CD4-positive, alpha-beta memory T cell (primary cell): ENCODE measurements at regions not wholly inside any gene's neighbourhood (a gene's known extent, or its start where the extent isn't known, plus 50 kb on each side); places are given as distances from the start of the nearest gene placed in this dataset.

Source experiments
- CTCF ChIA-PET: fragments of 350-600 bp; sonication (Branson Sonifier 250); formaldehyde crosslinking; loops from one replicate; lab custom pipeline; 2021; ENCODE audit warnings: inconsistent platforms; ENCODE audit not compliant: partially characterized antibody; lab: Charles Lee
- POLR2A ChIA-PET: fragments of 350-600 bp; sonication (Branson Sonifier 250); formaldehyde crosslinking; loops from one replicate; lab custom pipeline; 2021; ENCODE audit not compliant: partially characterized antibody; lab: Charles Lee
- DNase-seq, 5 donors: peaks; one replicate each; pipeline versions ENCODE4 v3.0.0 to v3.0.0-alpha.2; 2020 to 2022; ENCODE audit warnings: mixed read lengths in 1 of 5
- H3K27ac ChIP-seq: one replicate; pipeline ENCODE4 v1.7.0; 2013; ENCODE audit warnings: low read depth, low read length
- H3K27me3 ChIP-seq: 2 replicates; pipeline ENCODE4 v1.7.0; 2013; ENCODE audit warnings: mild to moderate bottlenecking, low read length, moderate library complexity; ENCODE audit not compliant: insufficient read depth
- H3K36me3 ChIP-seq: 2 replicates; pipeline ENCODE4 v1.7.0; 2013; ENCODE audit warnings: mild to moderate bottlenecking, low read length, moderate library complexity; ENCODE audit not compliant: insufficient read depth
- H3K4me1 ChIP-seq: 2 replicates; pipeline ENCODE4 v1.7.0; 2013; ENCODE audit warnings: mild to moderate bottlenecking, low read length, moderate library complexity; ENCODE audit not compliant: insufficient read depth
- H3K4me3 ChIP-seq, 2 donors: one replicate each; pipeline ENCODE4 v1.7.0; 2013; ENCODE audit warnings: low read length in 2 of 2, mild to moderate bottlenecking in 1 of 2
- H3K9me3 ChIP-seq, 2 donors: one replicate each; pipeline ENCODE4 v1.7.0; 2013; ENCODE audit warnings: low read length in 2 of 2, control low read depth in 1 of 2; ENCODE audit not compliant: control insufficient read depth in 1 of 2
- H3K27ac Mint-ChIP-seq, 7 donors: one replicate each; pipeline ENCODE4 v1.8.0; 2020 to 2021; ENCODE audit warnings: mixed read lengths in 7 of 7, mild to moderate bottlenecking in 6 of 7, inconsistent platforms in 3 of 7, moderate library complexity in 3 of 7
- H3K27me3 Mint-ChIP-seq, 2 donors: one replicate each; pipeline ENCODE4 v1.8.0; 2020 to 2021; ENCODE audit warnings: mixed read lengths in 2 of 2
- H3K36me3 Mint-ChIP-seq, 2 donors: one replicate each; pipeline ENCODE4 v1.8.0; 2020 to 2021; ENCODE audit warnings: mixed read lengths in 2 of 2, inconsistent platforms in 1 of 2, mild to moderate bottlenecking in 1 of 2
- H3K4me1 Mint-ChIP-seq, 4 donors: one replicate each; pipeline ENCODE4 v1.8.0; 2020 to 2021; ENCODE audit warnings: mixed read lengths in 4 of 4, mild to moderate bottlenecking in 1 of 4
- H3K4me3 Mint-ChIP-seq, 8 donors: one replicate each; pipeline ENCODE4 v1.8.0; 2020 to 2021; ENCODE audit warnings: mixed read lengths in 8 of 8, mild to moderate bottlenecking in 7 of 8, moderate library complexity in 6 of 8, inconsistent platforms in 3 of 8
- H3K9me3 Mint-ChIP-seq, 8 donors: one replicate each; pipeline ENCODE4 v1.8.0; 2020 to 2021; ENCODE audit warnings: mixed read lengths in 8 of 8, mild to moderate bottlenecking in 5 of 8, inconsistent platforms in 3 of 8, moderate library complexity in 1 of 8
- intact Hi-C: fragments of 100-400 bp; cut with micrococcal nuclease; formaldehyde crosslinking; loops from one replicate; pipeline ENCODE4 v1.15.1; 2023

GRCh38 chr6:40724886-40725285 lies 137.7 kb upstream of the LRFN2 start:
- no peak overlapping the region for H3K4me3 ChIP-seq
- no peaks in the 10 kb centered on the region for H3K4me1 ChIP-seq
- no peak for DNase-seq
- ChIA-PET POLR2A (no interaction called here), CTCF (no interaction called here)
- no peak overlapping the region for H3K27ac Mint-ChIP-seq
- no peak overlapping the region for H3K27ac ChIP-seq
- H3K27me3 Mint-ChIP-seq = peaks cover 0 to 2% of the 10 kb centered on the region in 2 donors
- no peak overlapping the region for H3K4me3 Mint-ChIP-seq
- peaks cover 0 to 1% (median 0%) of the 10 kb centered on the region in 8 donors for H3K9me3 Mint-ChIP-seq
- H3K36me3 Mint-ChIP-seq = no peaks in the 10 kb centered on the region
- intact Hi-C loops = no loop called here
- no peaks in the 10 kb centered on the region for H3K27me3 ChIP-seq
- H3K9me3 ChIP-seq = no peaks in the 10 kb centered on the region
- H3K4me1 Mint-ChIP-seq = peaks cover 0 to 2% (median under 1%) of the 10 kb centered on the region in 4 donors
- H3K36me3 ChIP-seq = no peaks in the 10 kb centered on the region

GRCh38 chr6:40723967-40724366 lies 136.8 kb upstream of the LRFN2 start:
- Mint-ChIP-seq H3K36me3 (no peaks in the 10 kb centered on the region), H3K4me1 (peaks cover 5 to 9% (median 7%) of the 10 kb centered on the region in 4 donors), H3K27me3 (peaks cover 0 to 2% of the 10 kb centered on the region in 2 donors), H3K4me3 (no peak overlapping the region), H3K9me3 (peaks cover 0 to 1% (median 0%) of the 10 kb centered on the region in 8 donors), H3K27ac (no peak overlapping the region)
- Histone ChIP-seq H3K36me3 (no peaks in the 10 kb centered on the region), H3K27me3 (no peaks in the 10 kb centered on the region), H3K27ac (no peak overlapping the region), H3K4me1 (no peaks in the 10 kb centered on the region), H3K4me3 (no peak overlapping the region), H3K9me3 (no peaks in the 10 kb centered on the region)
- ChIA-PET CTCF (no interaction called here), POLR2A (no interaction called here)
- intact Hi-C loops = no loop called here
- DNase-seq = no peak

- Mint-ChIP-seq H3K27me3 (peaks cover 0 to 2% of the 10 kb centered on the region in 2 donors), H3K9me3 (peaks cover 0 to 1% (median 0%) of the 10 kb centered on the region in 8 donors), H3K27ac (no peak overlapping the region), H3K4me1 (peaks cover 5 to 12% (median 7%) of the 10 kb centered on the region in 4 donors), H3K36me3 (no peaks in the 10 kb centered on the region), H3K4me3 (no peak overlapping the region)
- Histone ChIP-seq H3K4me1 (no peaks in the 10 kb centered on the region), H3K27ac (no peak overlapping the region), H3K4me3 (no peak overlapping the region), H3K9me3 (no peaks in the 10 kb centered on the region), H3K27me3 (no peaks in the 10 kb centered on the region), H3K36me3 (no peaks in the 10 kb centered on the region)
- intact Hi-C loops = no loop called here
- CTCF ChIA-PET = no interaction called here
- POLR2A ChIA-PET = no interaction called here
- DNase-seq = no peak
Measured at GRCh38 chr6:40722553-40723258, 135.5 kb upstream of the LRFN2 start.

- Histone ChIP-seq H3K27me3 (no peaks in the 10 kb centered on the region), H3K27ac (no peak overlapping the region), H3K9me3 (no peaks in the 10 kb centered on the region), H3K4me1 (no peaks in the 10 kb centered on the region), H3K36me3 (no peaks in the 10 kb centered on the region), H3K4me3 (no peak overlapping the region)
- Mint-ChIP-seq H3K9me3 (peaks cover 0 to 1% (median 0%) of the 10 kb centered on the region in 8 donors), H3K4me1 (peaks cover 5 to 12% (median 7%) of the 10 kb centered on the region in 4 donors), H3K27ac (no peak overlapping the region), H3K36me3 (no peaks in the 10 kb centered on the region), H3K27me3 (peaks cover 0 to 2% of the 10 kb centered on the region in 2 donors), H3K4me3 (no peak overlapping the region)
- intact Hi-C loops = no loop called here
- no peak for DNase-seq
- POLR2A ChIA-PET = no interaction called here
- CTCF ChIA-PET = no interaction called here
Measured at GRCh38 chr6:40722091-40722490, 134.9 kb upstream of the LRFN2 start.

DNA sequence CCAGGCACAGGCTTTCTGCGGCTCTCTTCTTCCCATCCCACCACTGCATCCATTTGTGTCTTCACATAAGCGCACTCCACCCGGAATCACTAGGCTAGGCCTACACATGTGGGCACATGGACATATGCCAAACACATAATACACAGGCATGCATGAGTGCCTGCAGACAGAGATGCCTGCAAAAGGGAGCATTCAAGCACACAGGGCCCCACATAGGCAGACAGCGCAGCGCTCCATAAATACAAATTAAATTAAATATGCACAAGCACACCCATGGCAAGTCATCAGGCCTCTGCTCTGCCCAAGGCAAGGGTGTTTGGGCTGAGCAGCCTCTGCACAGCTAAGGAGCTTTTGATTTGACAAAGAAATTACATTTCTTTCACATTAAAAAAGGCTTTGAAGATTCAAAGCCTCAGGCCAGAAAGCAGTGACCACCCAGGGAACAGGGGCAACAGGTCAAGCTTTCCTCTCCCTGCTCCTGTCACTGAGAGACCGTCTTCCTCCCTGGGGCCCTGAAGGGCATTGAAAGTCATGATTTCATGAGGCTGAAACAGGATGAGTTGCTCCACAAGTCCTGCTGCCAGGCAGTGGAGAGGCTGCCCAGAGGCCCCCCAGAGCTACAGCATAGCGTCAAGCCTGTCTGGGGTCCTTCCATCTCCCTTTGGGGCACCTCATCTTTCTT lies 134.2 kb upstream of the LRFN2 start:
- intact Hi-C loops = no loop called here

GRCh38 chr6:40720375-40720748 lies 133.2 kb upstream of the LRFN2 start:
- peaks cover 0 to 2% of the 10 kb centered on the region in 2 donors for H3K27me3 Mint-ChIP-seq
- no peak for DNase-seq
- H3K27ac Mint-ChIP-seq = no peak overlapping the region
- no peak overlapping the region for H3K4me3 Mint-ChIP-seq
- H3K36me3 ChIP-seq = no peaks in the 10 kb centered on the region
- no peaks in the 10 kb centered on the region for H3K9me3 ChIP-seq
- no peaks in the 10 kb centered on the region for H3K36me3 Mint-ChIP-seq
- ChIA-PET POLR2A (no interaction called here), CTCF (no interaction called here)
- H3K4me3 ChIP-seq = no peak overlapping the region
- H3K4me1 Mint-ChIP-seq = peaks cover 5 to 12% (median 7%) of the 10 kb centered on the region in 4 donors
- intact Hi-C loops = no loop called here
- peaks cover 0 to 1% (median 0%) of the 10 kb centered on the region in 8 donors for H3K9me3 Mint-ChIP-seq
- H3K27me3 ChIP-seq = no peaks in the 10 kb centered on the region
- no peaks in the 10 kb centered on the region for H3K4me1 ChIP-seq
- no peak overlapping the region for H3K27ac ChIP-seq

More for the DNA sequence above, 134.2 kb upstream of the LRFN2 start:
- ChIA-PET POLR2A (no interaction called here), CTCF (no interaction called here)
- Histone ChIP-seq H3K27ac (no peak overlapping the region), H3K4me3 (no peak overlapping the region), H3K36me3 (no peaks in the 10 kb centered on the region), H3K4me1 (no peaks in the 10 kb centered on the region), H3K27me3 (no peaks in the 10 kb centered on the region), H3K9me3 (no peaks in the 10 kb centered on the region)
- H3K36me3 Mint-ChIP-seq = no peaks in the 10 kb centered on the region
- H3K27me3 Mint-ChIP-seq = peaks cover 0 to 2% of the 10 kb centered on the region in 2 donors
- DNase-seq = no peak
- H3K27ac Mint-ChIP-seq = peak overlapping the region in 1 of 7 donors; percentile 33
- no peak overlapping the region for H3K4me3 Mint-ChIP-seq
- peaks cover 0 to 1% (median 0%) of the 10 kb centered on the region in 8 donors for H3K9me3 Mint-ChIP-seq
- peaks cover 5 to 12% (median 7%) of the 10 kb centered on the region in 4 donors for H3K4me1 Mint-ChIP-seq

GRCh38 chr6:40719671-40720374 lies 132.7 kb upstream of the LRFN2 start:
- no peaks in the 10 kb centered on the region for H3K27me3 ChIP-seq
- Mint-ChIP-seq H3K36me3 (no peaks in the 10 kb centered on the region), H3K27me3 (peaks cover 0 to 2% of the 10 kb centered on the region in 2 donors), H3K9me3 (peaks cover 0 to 1% (median 0%) of the 10 kb centered on the region in 8 donors), H3K27ac (peak overlapping the region in 4 of 7 donors; percentile 1 to 26 (median 4)), H3K4me1 (peaks cover 5 to 12% (median 7%) of the 10 kb centered on the region in 4 donors), H3K4me3 (peak overlapping the region in 2 of 8 donors; percentile 19 to 31)
- ChIA-PET POLR2A (no interaction called here), CTCF (no interaction called here)
- intact Hi-C loops = no loop called here
- H3K4me1 ChIP-seq = no peaks in the 10 kb centered on the region
- H3K9me3 ChIP-seq = no peaks in the 10 kb centered on the region
- no peak overlapping the region for H3K27ac ChIP-seq
- no peak overlapping the region for H3K4me3 ChIP-seq
- no peaks in the 10 kb centered on the region for H3K36me3 ChIP-seq
- DNase-seq = no peak
